ENCODE measurements at regions not wholly inside any gene's neighbourhood (a gene's known extent, or its start where the extent isn't known, plus 50 kb on each side); places are given as distances from the start of the nearest gene placed in this dataset.
"Not testable (repeated sequence)": the region's sequence is repeated elsewhere in the genome, so short reads cannot be mapped to it uniquely, and the experiment has no call there.

DNA sequence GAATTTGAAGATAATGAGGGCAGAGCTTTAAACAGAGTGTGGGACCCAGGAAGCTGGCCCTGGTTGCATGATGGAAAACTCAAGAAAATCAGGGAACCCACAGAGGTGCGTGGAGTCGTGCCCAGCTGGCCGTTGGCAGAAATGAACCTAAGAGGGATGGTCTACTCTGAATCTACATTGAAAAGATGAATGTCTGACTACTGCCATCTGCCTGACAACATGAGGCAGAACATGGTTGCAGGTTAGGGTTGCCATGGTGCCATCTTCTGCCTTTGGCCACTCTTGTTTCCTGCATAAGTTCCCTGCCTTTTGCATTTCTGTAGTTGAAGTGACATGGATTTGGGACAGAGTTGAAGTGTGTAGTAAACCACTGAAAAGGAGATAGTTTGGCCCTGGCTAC is 138.5 kb upstream of the COBL start:
- ATAC-seq: no peak
- intact Hi-C loops (cut with DNase I, micrococcal nuclease): no loop called here
- DNase-seq: no peak

DNA sequence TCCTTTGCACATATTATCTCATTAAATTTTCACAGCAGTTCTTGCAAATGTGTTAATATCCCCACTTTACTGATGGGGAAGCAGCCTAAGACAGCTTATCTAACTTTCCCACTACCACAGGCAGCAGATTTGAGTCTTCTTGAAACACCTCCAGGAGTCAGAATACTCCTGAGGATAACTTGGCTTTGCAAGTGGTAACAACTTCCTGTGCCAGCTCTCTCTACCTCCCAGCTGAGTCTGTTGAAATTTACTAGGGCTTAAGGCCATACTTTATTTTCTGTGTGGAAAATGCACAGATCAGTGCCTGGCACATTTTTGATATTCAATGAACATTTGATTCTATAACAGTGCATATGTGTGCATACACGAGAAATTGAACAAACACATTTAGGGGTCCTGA is 136.1 kb upstream of the COBL start:
- intact Hi-C loops (cut with DNase I, micrococcal nuclease): no loop called here
- no peak for ATAC-seq
- no peak for DNase-seq

- DNase-seq (no peak), ATAC-seq (no peak)
- intact Hi-C loops (cut with DNase I, micrococcal nuclease): no loop called here
Measured at GRCh38 chr7:51451751-51452476, 135.3 kb upstream of the COBL start.

DNA sequence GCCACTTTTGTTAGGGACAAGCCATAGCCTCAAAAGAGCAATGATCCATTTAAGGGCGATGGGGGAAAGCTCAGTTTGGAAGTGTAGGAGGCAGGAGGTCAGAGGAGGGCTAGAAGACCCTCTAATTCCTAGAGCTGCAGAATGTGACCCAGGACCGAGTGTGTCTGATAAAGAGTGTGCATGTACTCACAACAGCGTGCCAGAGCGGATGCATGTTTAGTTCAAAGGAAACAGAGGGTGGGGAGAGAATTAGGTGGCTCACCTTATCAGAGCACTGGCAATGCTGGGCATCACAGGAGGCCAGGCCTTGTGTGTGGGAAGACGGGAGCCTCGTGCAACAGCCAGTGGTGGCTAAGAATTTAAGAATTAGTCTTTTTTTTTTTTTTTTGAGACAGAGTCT is 133.9 kb upstream of the COBL start:
- no peak for ATAC-seq
- intact Hi-C loops (cut with DNase I, micrococcal nuclease): no loop called here
- DNase-seq: no peak

DNA sequence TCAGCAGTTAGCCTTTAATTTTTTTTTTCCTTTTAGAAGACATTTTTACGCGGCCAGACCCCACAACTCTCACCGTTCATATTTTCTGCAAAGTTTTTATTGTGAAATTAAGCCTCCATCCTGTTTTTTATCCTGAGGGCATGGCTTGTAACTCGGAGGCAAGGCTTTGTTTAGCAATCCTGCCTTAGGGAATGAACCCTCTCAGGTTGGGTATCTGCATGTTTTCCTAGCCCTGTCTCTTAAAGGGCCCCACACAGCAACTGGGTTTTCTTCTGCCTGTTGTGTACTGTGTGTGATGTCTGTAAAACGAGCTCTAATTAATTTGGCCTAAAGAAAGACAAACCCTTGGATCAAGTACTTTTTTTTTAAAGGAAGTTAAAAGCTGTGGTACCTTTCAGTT is 130.2 kb upstream of the COBL start:
- DNase-seq (no peak), ATAC-seq (no peak)
- intact Hi-C loops (cut with DNase I, micrococcal nuclease): no loop called here

GRCh38 chr7:51446356-51446755 is 129.7 kb upstream of the COBL start:
- no peak for DNase-seq
- ATAC-seq: no peak
- intact Hi-C loops (cut with DNase I, micrococcal nuclease): no loop called here

GRCh38 chr7:51444936-51445335 is 128.3 kb upstream of the COBL start:
- no peak for ATAC-seq
- intact Hi-C loops (cut with DNase I, micrococcal nuclease): no loop called here
- no peak for DNase-seq

DNA sequence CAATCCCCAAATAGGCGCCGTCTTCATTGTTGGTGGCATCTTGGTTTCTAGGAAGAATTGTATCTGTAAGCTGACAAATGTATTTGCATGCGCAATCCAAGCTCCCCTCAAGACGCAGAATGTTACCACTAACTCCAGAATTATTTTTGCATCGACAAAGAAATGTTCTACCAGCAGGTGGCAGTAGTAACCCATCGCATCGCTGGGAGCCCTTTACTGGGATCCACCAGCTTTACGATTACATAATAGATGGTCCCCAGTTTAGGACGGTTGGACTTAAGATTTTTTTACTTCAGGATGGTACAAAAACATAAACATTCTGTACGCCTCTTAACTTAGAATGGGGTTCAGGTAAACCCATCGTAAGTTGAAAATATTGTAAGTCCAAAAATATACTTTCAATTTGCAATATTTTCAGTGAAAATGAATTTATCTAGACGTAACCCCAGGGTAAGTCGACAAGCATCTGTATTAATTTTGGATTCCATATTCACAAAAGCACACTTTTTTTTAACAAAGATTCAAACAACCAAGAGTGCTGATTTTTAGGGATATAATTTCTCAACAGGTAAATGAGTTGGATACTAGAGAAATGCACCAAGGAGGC is 114.0 kb upstream of the COBL start:
- peak in 1 of 2 donors; percentile 43 for DNase-seq
- intact Hi-C loops (cut with DNase I, micrococcal nuclease): no loop called here
- ATAC-seq: peak; percentile 45

DNA sequence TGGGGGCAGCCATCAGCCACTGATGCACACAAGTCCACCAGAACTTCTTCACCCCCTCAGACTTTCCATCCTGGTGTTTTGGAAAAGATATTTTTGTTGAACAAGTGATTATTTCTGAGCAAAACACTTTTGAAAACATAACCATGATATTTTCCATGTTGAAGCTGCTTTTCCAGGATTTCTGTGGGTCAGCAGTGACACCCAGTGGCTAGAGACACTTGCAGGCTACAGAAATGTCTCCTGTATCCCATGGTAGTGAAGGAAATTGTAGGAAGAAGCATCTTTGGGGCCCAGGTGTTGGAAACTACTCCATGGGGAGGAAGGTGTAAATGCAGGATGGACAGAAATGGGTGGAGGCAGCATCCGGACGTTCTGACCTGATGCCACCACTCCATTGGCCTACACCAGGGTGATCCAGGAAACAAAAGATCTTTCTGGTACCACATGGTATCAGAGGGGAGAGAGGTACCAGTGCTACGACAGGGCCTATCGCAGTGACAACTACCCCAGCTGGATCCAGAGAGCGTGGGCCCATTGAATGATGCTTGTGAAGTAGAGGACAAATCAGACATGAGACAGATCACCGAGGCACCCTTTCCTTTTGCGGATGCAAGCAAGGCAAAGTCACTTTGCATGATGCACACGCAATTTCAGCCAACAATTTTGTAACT is 111.7 kb upstream of the COBL start:
- ATAC-seq (peak; percentile 58), DNase-seq (peak in 1 of 2 donors; percentile 17)
- intact Hi-C loops (cut with DNase I, micrococcal nuclease): no loop called here

- no peak for ATAC-seq
- intact Hi-C loops (cut with DNase I, micrococcal nuclease): no loop called here
Measured at GRCh38 chr7:51426163-51426562, 109.6 kb upstream of the COBL start.

DNA sequence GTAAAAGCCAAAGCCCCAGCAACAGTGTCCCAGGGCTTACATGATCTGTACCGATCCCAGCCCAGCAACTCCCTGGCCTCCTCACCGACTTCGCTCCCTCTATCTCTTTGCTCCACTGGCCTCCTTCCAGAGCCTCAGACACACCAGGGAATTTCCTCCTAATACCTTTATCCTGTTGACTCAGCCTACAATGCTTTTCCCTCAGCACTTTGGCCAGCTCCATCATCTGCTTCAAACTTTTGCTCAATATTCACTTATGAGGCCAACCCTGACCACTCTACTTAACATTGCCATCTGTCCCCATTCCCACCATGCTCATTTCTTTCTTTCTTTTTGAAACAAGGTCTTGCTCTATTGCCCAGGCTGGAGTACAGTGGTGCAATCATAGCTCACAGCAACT is 93.3 kb upstream of the COBL start:
- DNase-seq; ATAC-seq; intact Hi-C loops (cut with DNase I, micrococcal nuclease): not testable (repeated sequence)

More at GRCh38 chr7:51426163-51426562, 109.6 kb upstream of the COBL start:
- DNase-seq: no peak

- DNase-seq; ATAC-seq; intact Hi-C loops (cut with DNase I, micrococcal nuclease): not testable (repeated sequence)
Measured at GRCh38 chr7:51397608-51398007, 81.0 kb upstream of the COBL start.

DNA sequence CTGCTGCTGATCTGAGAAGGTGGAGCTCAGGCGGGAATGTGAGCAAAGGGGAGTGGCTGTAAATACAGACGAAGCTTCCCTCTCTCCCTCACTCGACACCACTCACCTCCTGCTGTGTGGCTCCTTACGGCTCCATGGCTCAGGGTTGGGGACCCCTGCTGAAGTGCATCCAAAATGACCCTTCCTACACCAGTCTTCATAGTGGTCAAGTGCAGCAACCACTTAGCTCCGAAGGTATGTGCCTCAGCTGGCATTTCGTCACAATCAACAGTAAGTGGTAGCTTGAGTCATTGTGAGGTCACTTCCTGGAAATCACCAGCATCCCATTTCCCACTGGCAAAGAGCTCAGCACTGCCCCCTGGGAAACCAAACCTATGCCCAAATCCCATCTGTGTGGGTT is 76.4 kb upstream of the COBL start:
- ATAC-seq; intact Hi-C loops (cut with DNase I, micrococcal nuclease); DNase-seq: not testable (repeated sequence)

DNA sequence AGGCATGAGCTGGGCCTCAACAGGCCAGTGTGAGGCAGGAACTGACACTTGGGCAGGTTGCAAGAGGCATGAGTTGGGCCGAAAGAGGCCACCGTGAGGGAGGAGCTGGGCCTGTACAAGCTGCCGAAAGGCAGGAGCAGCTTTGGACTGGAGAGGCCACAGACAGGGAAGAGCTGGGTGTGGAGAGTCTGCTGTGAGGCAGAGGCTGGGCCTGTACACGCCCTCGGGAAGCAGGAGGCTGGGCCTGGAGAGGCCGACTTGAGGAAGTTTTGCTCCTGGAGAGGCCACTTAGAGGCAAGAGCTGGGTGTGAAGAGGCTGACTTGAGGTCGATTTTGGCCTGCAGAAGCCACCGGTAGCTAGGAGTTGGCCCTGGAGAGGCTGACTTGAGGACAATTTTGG is 73.3 kb upstream of the COBL start:
- intact Hi-C loops (cut with DNase I, micrococcal nuclease); DNase-seq; ATAC-seq: not testable (repeated sequence)

DNA sequence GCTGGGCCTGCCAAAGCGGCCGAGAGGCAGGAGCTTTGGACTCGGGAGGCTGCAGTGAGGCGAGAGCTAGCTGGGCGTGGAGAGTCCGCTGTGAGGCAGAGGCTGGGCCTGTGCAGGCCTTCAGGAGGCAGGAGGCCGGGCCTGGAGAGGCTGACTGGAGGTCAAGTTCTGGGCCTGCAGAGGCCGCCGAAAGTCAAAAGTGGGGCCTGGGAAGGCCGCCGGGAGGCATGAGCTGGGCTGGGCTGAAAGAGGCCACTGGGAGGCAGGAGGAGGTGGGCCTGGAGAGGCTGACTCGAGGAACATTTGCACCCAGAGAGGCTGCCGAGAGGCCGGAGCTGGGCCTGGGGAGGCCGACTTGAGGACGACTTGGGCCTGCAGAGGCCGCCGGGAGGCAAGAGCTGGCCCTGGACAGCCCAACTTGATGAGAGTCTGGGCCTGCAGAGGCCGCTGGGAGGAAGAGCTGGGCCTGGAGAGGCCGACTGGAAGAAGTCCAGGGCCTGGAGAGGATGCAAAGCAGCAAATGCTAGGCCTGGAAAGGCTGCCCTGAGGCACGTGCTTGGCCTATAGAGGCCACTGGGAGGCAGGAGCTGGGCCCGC is 72.7 kb upstream of the COBL start:
- intact Hi-C loops (cut with DNase I, micrococcal nuclease); ATAC-seq; DNase-seq: not testable (repeated sequence)

DNA sequence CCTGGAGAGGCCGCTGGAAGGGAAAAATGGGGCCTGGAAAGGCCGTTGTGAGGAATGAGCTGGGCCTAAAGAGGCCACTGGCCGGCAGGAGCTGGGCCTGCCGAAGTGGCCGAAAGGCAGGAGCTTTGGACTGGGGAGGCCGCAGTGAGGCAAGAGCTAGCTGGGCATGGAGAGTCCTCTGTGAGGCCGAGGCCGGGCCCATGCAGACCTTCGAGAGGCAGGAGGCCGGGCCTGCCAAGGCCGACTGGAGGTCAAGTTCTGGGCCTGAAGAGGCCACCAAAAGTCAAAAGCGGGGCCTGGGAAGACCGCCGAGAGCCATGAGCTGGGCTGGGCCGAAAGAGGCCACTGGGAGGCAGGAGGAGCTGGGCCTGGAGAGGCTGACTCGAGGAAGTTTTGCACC is 71.6 kb upstream of the COBL start:
- DNase-seq: not testable (repeated sequence)

DNA sequence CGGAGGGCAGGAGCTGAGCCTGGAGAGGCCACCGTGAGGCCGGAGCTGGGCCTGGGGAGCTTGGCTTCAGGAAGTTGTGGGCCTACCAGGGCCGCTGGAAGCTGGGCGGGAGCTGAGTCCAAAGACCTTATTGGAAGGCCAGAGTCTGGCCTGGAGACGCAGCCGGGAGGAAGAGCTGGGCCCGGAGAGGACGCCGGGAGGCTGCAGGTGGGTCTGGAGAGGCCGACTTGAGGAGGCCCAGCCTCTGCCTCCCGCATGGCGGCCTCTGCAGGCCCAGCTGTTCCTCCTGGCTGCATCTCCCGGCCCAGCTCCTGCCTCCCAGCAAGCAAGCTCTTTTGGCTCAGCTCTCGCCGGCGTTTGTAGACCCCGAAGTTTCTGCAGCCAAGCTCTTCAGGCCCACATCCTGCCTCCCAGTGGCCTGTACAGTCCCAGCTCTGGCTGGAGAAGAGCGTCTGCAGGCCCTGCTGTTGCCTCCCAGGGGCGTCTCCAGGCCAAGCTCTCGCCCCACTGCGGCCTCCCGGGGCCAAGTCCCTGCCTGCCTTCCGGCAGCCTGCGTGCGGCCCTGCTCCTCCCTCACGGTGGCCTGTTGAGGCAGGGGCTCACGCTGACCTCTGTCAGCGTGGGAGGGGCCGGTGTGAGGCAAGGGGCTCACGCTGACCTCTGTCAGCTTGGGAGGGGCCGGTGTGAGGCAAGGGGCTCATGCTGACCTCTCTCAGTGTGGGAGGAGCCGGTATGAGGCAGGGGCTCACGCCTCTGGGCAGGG is 70.4 kb upstream of the COBL start:
- ATAC-seq; DNase-seq; intact Hi-C loops (cut with DNase I, micrococcal nuclease): not testable (repeated sequence)

More for the DNA sequence above, 71.6 kb upstream of the COBL start:
- ATAC-seq; intact Hi-C loops (cut with DNase I, micrococcal nuclease): not testable (repeated sequence)

- DNase-seq; ATAC-seq; intact Hi-C loops (cut with DNase I, micrococcal nuclease): not testable (repeated sequence)
Measured at GRCh38 chr7:51386184-51386583, 69.6 kb upstream of the COBL start.

- intact Hi-C loops (cut with DNase I, micrococcal nuclease): not testable (repeated sequence)
Measured at GRCh38 chr7:51382243-51382642, 65.6 kb upstream of the COBL start.

More at GRCh38 chr7:51382243-51382642, 65.6 kb upstream of the COBL start:
- DNase-seq, ATAC-seq: not testable (repeated sequence)

All from left colon (tissue), 2 donors.